GM23338 (cell line): ENCODE measurements at regions not wholly inside any gene's neighbourhood (a gene's known extent, or its start where the extent isn't known, plus 50 kb on each side); places are given as distances from the start of the nearest gene placed in this dataset.

Experiments used
- CREB1 ChIP-seq: fragments of 250-450 bp; sonication (Bioruptor Pico); IDR thresholded peaks from 2 replicates; pipeline ENCODE4 v1.5.0; 2020; ENCODE audit warnings: low read depth, mild to moderate bottlenecking, moderate library complexity
- EZH2 ChIP-seq: fragments of 200-600 bp; sonication (generic); IDR thresholded peaks from one replicate; pipeline ENCODE4 v1.8.0; 2017; ENCODE audit warnings: antibody characterized with exemption, mild to moderate bottlenecking, low read depth; ENCODE audit not compliant: unreplicated experiment
- EZH2phosphoT487 ChIP-seq: fragments of 200-600 bp; sonication (generic); IDR thresholded peaks from one replicate; pipeline ENCODE4 v1.8.1; 2018; ENCODE audit warnings: antibody characterized with exemption; ENCODE audit not compliant: unreplicated experiment
- JUNB ChIP-seq: IDR thresholded peaks from one replicate; pipeline ENCODE4 v1.6.1; 2016; ENCODE audit warnings: antibody characterized with exemption; ENCODE audit not compliant: unreplicated experiment
- POLR2AphosphoS5 ChIP-seq: IDR thresholded peaks from 2 replicates; pipeline ENCODE4 v1.6.1; 2016; ENCODE audit warnings: antibody characterized with exemption, low read depth
- TF ChIP-seq, protein P1 (sequence below), 2 experiments: fragments of 200-600 bp in 1 of 2; sonication (generic) in 1 of 2; conservative IDR thresholded peaks; 2 replicates each; pipeline versions ENCODE4 v1.5.1 to v1.6.1; 2016 to 2017; ENCODE audit warnings: antibody characterized with exemption in 2 of 2, low read depth in 2 of 2, mild to moderate bottlenecking in 2 of 2, moderate library complexity in 1 of 2
- TF ChIP-seq, protein P2 (sequence below): fragments of 250-450 bp; sonication (Bioruptor Pico); IDR thresholded peaks from 2 replicates; pipeline ENCODE4 v1.5.0; 2020; ENCODE audit warnings: mild to moderate bottlenecking, moderate library complexity
- TF ChIP-seq, protein P3 (sequence below): IDR thresholded peaks from 2 replicates; pipeline ENCODE4 v1.6.1; 2016; ENCODE audit warnings: antibody characterized with exemption
- TF ChIP-seq, protein P4 (sequence below): IDR thresholded peaks from one replicate; pipeline ENCODE4 v1.6.1; 2018; ENCODE audit warnings: antibody characterized with exemption; ENCODE audit not compliant: unreplicated experiment

DNA sequence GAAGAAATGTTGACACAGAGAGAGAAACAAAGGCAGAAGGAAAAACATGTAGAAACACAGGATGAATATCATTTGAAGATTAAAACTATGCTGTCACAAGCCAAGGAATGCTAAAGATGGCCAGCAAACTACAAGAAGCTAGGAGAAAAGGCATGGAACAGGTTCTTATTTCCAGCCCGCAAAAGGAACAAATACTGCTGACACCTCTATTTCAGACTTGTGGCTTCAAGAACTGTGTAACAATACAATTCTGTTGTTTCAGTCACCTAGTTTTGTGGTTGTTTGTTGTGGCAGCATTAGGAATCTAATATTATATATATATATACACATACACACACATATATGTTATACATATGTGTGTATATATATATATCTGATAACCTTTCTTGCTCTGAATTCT lies 1543.9 kb downstream of the KCNT2 start:
- TF ChIP-seq, protein P1, sequence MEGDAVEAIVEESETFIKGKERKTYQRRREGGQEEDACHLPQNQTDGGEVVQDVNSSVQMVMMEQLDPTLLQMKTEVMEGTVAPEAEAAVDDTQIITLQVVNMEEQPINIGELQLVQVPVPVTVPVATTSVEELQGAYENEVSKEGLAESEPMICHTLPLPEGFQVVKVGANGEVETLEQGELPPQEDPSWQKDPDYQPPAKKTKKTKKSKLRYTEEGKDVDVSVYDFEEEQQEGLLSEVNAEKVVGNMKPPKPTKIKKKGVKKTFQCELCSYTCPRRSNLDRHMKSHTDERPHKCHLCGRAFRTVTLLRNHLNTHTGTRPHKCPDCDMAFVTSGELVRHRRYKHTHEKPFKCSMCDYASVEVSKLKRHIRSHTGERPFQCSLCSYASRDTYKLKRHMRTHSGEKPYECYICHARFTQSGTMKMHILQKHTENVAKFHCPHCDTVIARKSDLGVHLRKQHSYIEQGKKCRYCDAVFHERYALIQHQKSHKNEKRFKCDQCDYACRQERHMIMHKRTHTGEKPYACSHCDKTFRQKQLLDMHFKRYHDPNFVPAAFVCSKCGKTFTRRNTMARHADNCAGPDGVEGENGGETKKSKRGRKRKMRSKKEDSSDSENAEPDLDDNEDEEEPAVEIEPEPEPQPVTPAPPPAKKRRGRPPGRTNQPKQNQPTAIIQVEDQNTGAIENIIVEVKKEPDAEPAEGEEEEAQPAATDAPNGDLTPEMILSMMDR (conservative IDR thresholded peaks at IDR 0.05; ENCODE audit: low read depth in 2 of 2), result no peak
- TF ChIP-seq, protein P2, sequence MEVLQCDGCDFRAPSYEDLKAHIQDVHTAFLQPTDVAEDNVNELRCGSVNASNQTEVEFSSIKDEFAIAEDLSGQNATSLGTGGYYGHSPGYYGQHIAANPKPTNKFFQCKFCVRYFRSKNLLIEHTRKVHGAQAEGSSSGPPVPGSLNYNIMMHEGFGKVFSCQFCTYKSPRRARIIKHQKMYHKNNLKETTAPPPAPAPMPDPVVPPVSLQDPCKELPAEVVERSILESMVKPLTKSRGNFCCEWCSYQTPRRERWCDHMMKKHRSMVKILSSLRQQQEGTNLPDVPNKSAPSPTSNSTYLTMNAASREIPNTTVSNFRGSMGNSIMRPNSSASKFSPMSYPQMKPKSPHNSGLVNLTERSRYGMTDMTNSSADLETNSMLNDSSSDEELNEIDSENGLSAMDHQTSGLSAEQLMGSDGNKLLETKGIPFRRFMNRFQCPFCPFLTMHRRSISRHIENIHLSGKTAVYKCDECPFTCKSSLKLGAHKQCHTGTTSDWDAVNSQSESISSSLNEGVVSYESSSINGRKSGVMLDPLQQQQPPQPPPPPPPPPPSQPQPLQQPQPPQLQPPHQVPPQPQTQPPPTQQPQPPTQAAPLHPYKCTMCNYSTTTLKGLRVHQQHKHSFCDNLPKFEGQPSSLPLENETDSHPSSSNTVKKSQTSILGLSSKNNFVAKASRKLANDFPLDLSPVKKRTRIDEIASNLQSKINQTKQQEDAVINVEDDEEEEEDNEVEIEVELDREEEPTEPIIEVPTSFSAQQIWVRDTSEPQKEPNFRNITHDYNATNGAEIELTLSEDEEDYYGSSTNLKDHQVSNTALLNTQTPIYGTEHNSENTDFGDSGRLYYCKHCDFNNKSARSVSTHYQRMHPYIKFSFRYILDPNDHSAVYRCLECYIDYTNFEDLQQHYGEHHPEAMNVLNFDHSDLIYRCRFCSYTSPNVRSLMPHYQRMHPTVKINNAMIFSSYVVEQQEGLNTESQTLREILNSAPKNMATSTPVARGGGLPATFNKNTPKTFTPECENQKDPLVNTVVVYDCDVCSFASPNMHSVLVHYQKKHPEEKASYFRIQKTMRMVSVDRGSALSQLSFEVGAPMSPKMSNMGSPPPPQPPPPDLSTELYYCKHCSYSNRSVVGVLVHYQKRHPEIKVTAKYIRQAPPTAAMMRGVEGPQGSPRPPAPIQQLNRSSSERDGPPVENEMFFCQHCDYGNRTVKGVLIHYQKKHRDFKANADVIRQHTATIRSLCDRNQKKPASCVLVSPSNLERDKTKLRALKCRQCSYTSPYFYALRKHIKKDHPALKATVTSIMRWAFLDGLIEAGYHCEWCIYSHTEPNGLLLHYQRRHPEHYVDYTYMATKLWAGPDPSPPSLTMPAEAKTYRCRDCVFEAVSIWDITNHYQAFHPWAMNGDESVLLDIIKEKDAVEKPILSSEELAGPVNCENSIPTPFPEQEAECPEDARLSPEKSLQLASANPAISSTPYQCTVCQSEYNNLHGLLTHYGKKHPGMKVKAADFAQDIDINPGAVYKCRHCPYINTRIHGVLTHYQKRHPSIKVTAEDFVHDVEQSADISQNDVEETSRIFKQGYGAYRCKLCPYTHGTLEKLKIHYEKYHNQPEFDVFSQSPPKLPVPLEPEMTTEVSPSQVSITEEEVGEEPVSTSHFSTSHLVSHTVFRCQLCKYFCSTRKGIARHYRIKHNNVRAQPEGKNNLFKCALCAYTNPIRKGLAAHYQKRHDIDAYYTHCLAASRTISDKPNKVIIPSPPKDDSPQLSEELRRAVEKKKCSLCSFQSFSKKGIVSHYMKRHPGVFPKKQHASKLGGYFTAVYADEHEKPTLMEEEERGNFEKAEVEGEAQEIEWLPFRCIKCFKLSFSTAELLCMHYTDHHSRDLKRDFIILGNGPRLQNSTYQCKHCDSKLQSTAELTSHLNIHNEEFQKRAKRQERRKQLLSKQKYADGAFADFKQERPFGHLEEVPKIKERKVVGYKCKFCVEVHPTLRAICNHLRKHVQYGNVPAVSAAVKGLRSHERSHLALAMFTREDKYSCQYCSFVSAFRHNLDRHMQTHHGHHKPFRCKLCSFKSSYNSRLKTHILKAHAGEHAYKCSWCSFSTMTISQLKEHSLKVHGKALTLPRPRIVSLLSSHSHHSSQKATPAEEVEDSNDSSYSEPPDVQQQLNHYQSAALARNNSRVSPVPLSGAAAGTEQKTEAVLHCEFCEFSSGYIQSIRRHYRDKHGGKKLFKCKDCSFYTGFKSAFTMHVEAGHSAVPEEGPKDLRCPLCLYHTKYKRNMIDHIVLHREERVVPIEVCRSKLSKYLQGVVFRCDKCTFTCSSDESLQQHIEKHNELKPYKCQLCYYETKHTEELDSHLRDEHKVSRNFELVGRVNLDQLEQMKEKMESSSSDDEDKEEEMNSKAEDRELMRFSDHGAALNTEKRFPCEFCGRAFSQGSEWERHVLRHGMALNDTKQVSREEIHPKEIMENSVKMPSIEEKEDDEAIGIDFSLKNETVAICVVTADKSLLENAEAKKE, result no peak
- TF ChIP-seq, protein P3, sequence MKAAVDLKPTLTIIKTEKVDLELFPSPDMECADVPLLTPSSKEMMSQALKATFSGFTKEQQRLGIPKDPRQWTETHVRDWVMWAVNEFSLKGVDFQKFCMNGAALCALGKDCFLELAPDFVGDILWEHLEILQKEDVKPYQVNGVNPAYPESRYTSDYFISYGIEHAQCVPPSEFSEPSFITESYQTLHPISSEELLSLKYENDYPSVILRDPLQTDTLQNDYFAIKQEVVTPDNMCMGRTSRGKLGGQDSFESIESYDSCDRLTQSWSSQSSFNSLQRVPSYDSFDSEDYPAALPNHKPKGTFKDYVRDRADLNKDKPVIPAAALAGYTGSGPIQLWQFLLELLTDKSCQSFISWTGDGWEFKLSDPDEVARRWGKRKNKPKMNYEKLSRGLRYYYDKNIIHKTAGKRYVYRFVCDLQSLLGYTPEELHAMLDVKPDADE, result no peak
- TF ChIP-seq POLR2AphosphoS5 (no peak), EZH2 (no peak), JUNB (no peak), CREB1 (no peak), EZH2phosphoT487 (no peak)
- TF ChIP-seq, protein P4, sequence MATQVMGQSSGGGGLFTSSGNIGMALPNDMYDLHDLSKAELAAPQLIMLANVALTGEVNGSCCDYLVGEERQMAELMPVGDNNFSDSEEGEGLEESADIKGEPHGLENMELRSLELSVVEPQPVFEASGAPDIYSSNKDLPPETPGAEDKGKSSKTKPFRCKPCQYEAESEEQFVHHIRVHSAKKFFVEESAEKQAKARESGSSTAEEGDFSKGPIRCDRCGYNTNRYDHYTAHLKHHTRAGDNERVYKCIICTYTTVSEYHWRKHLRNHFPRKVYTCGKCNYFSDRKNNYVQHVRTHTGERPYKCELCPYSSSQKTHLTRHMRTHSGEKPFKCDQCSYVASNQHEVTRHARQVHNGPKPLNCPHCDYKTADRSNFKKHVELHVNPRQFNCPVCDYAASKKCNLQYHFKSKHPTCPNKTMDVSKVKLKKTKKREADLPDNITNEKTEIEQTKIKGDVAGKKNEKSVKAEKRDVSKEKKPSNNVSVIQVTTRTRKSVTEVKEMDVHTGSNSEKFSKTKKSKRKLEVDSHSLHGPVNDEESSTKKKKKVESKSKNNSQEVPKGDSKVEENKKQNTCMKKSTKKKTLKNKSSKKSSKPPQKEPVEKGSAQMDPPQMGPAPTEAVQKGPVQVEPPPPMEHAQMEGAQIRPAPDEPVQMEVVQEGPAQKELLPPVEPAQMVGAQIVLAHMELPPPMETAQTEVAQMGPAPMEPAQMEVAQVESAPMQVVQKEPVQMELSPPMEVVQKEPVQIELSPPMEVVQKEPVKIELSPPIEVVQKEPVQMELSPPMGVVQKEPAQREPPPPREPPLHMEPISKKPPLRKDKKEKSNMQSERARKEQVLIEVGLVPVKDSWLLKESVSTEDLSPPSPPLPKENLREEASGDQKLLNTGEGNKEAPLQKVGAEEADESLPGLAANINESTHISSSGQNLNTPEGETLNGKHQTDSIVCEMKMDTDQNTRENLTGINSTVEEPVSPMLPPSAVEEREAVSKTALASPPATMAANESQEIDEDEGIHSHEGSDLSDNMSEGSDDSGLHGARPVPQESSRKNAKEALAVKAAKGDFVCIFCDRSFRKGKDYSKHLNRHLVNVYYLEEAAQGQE, result no peak
